BJ (cell line): ENCODE measurements at regions not wholly inside any gene's neighbourhood (a gene's known extent, or its start where the extent isn't known, plus 50 kb on each side); places are given as distances from the start of the nearest gene placed in this dataset.

Source experiments
- CTCF ChIA-PET: fragments of 350-600 bp; formaldehyde crosslinking; extraction: SDS; loops from one replicate; lab custom pipeline; 2021; ENCODE audit warnings: antibody characterized with exemption, inconsistent platforms; lab: Yijun Ruan, JAX
- POLR2A ChIA-PET: fragments of 300-600 bp; sonication (Branson Sonifier 250); formaldehyde crosslinking; extraction: SDS; loops from one replicate; lab custom pipeline; 2021; ENCODE audit warnings: antibody characterized with exemption; lab: Charles Lee
- DNase-seq: peaks from one replicate; pipeline ENCODE4 v3.0.0-alpha.2; 2011; ENCODE audit warnings: low read depth
- H3K27me3 ChIP-seq: 2 replicates; pipeline ENCODE4 v1.6.0; 2011; ENCODE audit warnings: low read length; ENCODE audit not compliant: control insufficient read depth, insufficient read depth
- H3K36me3 ChIP-seq: 2 replicates; pipeline ENCODE4 v1.5.1; 2011; ENCODE audit warnings: low read length; ENCODE audit not compliant: control insufficient read depth, insufficient read depth
- H3K4me3 ChIP-seq: 2 replicates; pipeline ENCODE4 v1.5.1; 2011; ENCODE audit warnings: low read depth, mild to moderate bottlenecking, control low read depth, low read length
- CTCF ChIP-seq: IDR thresholded peaks from 2 replicates; pipeline ENCODE4 v1.5.1; 2011; ENCODE audit warnings: low read depth, mild to moderate bottlenecking, control low read depth, inconsistent platforms, low read length, moderate library complexity; ENCODE audit not compliant: insufficient read depth

- ChIA-PET POLR2A (no interaction called here), CTCF (no interaction called here)
- no peaks in the 10 kb centered on the region for H3K36me3 ChIP-seq
- no peak overlapping the region for H3K4me3 ChIP-seq
- DNase-seq: no peak
- no peak for TF ChIP-seq CTCF
- H3K27me3 ChIP-seq: no peaks in the 10 kb centered on the region
These were observed 338.9 kb upstream of the KIAA1217 start for GRCh38 chr10:23869996-23870395.

- TF ChIP-seq CTCF: no peak
- H3K4me3 ChIP-seq: no peak overlapping the region
- no peak for DNase-seq
- H3K27me3 ChIP-seq: no peaks in the 10 kb centered on the region
- H3K36me3 ChIP-seq: no peaks in the 10 kb centered on the region
- ChIA-PET POLR2A (no interaction called here), CTCF (no interaction called here)
These were observed 338.0 kb upstream of the KIAA1217 start for GRCh38 chr10:23870651-23871610.

GRCh38 chr10:23872290-23872689, 336.6 kb upstream of the KIAA1217 start:
- ChIA-PET CTCF (no interaction called here), POLR2A (no interaction called here)
- Histone ChIP-seq H3K4me3 (no peak overlapping the region), H3K36me3 (no peaks in the 10 kb centered on the region), H3K27me3 (no peaks in the 10 kb centered on the region)
- TF ChIP-seq CTCF: no peak
- no peak for DNase-seq

- no peak for TF ChIP-seq CTCF
- POLR2A ChIA-PET: no interaction called here
- Histone ChIP-seq H3K4me3 (no peak overlapping the region), H3K27me3 (no peaks in the 10 kb centered on the region), H3K36me3 (no peaks in the 10 kb centered on the region)
- CTCF ChIA-PET: no interaction called here
- DNase-seq: no peak
These were observed 331.1 kb upstream of the KIAA1217 start for GRCh38 chr10:23877791-23878320.

GRCh38 chr10:23884670-23885069, 324.3 kb upstream of the KIAA1217 start:
- no peak for TF ChIP-seq CTCF
- Histone ChIP-seq H3K27me3 (no peaks in the 10 kb centered on the region), H3K4me3 (no peak overlapping the region), H3K36me3 (no peaks in the 10 kb centered on the region)
- DNase-seq: no peak
- ChIA-PET CTCF (no interaction called here), POLR2A (no interaction called here)
